DOHH2 (cell line): ENCODE measurements at regions not wholly inside any gene's neighbourhood (a gene's known extent, or its start where the extent isn't known, plus 50 kb on each side); places are given as distances from the start of the nearest gene placed in this dataset.

ENCODE experiments used
- EZH2phosphoT487 ChIP-seq: fragments of 200-600 bp; sonication (generic); IDR thresholded peaks from 2 replicates; pipeline ENCODE4 v1.6.1; 2017; ENCODE audit warnings: borderline replicate concordance, mild to moderate bottlenecking, antibody characterized with exemption, low read length, moderate library complexity, mixed read lengths
- TF ChIP-seq, protein P1 (sequence below): fragments of 200-600 bp; sonication (generic); IDR thresholded peaks from one replicate; pipeline ENCODE4 v1.5.1; 2014; ENCODE audit warnings: antibody characterized with exemption, mild to moderate bottlenecking, low read depth, low read length; ENCODE audit not compliant: poor library complexity, severe bottlenecking

DNA sequence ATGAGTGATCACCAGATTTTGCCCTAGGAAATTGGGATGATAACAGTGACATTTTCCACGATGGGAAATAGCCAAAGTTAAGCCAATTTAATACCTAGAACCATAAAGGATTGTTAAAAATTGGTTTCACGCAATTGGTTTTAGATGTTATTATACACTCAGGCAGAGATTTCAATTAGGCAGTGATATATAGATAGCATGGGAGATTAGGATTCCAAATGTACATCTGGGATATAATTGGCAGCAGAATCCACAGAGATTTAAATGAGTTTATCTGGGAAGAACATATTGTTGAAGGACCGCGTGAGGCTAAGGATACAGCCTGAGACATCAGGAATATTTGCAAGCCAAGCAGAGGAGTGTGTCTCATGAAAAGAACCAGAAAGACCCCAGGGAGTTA, 351.6 kb downstream of the GPM6A start:
- TF ChIP-seq, protein P1, sequence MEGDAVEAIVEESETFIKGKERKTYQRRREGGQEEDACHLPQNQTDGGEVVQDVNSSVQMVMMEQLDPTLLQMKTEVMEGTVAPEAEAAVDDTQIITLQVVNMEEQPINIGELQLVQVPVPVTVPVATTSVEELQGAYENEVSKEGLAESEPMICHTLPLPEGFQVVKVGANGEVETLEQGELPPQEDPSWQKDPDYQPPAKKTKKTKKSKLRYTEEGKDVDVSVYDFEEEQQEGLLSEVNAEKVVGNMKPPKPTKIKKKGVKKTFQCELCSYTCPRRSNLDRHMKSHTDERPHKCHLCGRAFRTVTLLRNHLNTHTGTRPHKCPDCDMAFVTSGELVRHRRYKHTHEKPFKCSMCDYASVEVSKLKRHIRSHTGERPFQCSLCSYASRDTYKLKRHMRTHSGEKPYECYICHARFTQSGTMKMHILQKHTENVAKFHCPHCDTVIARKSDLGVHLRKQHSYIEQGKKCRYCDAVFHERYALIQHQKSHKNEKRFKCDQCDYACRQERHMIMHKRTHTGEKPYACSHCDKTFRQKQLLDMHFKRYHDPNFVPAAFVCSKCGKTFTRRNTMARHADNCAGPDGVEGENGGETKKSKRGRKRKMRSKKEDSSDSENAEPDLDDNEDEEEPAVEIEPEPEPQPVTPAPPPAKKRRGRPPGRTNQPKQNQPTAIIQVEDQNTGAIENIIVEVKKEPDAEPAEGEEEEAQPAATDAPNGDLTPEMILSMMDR, result no peak
- TF ChIP-seq EZH2phosphoT487, result no peak
